Smooth muscle cell (in vitro differentiated cells): ENCODE measurements at regions not wholly inside any gene's neighbourhood (a gene's known extent, or its start where the extent isn't known, plus 50 kb on each side); places are given as distances from the start of the nearest gene placed in this dataset.

Source experiments
- DNase-seq: peaks from one replicate; lab custom pipeline; 2025; ENCODE audit not compliant: unreplicated experiment; lab: John Stamatoyannopoulos, UW
- H2AFZ ChIP-seq: fragments of 200-600 bp; sonication (generic); 2 replicates; pipeline ENCODE4 v1.6.0; 2016; ENCODE audit warnings: antibody characterized with exemption, low read depth, mild to moderate bottlenecking
- H3F3A ChIP-seq: fragments of 200-600 bp; sonication (generic); 2 replicates; pipeline ENCODE4 v1.6.0; 2017; ENCODE audit warnings: antibody characterized with exemption, low read depth
- H3K27ac ChIP-seq: fragments of 200-600 bp; sonication (generic); 2 replicates; pipeline ENCODE4 v1.5.1; 2016; ENCODE audit warnings: low read depth, mild to moderate bottlenecking
- H3K27me3 ChIP-seq: fragments of 200-600 bp; sonication (generic); 2 replicates; pipeline ENCODE4 v1.6.1; 2016; ENCODE audit warnings: low read depth, mild to moderate bottlenecking
- H3K36me3 ChIP-seq: fragments of 200-600 bp; sonication (generic); 2 replicates; pipeline ENCODE4 v1.5.1; 2016; ENCODE audit warnings: low read depth
- H3K4me1 ChIP-seq: fragments of 200-600 bp; sonication (generic); 2 replicates; pipeline ENCODE4 v1.5.1; 2016; ENCODE audit warnings: low read depth
- H3K4me2 ChIP-seq: fragments of 200-600 bp; sonication (generic); 2 replicates; pipeline ENCODE4 v1.6.0; 2016; ENCODE audit warnings: mild to moderate bottlenecking
- H3K4me3 ChIP-seq: fragments of 200-600 bp; sonication (generic); 2 replicates; pipeline ENCODE4 v1.5.1; 2016; ENCODE audit warnings: mild to moderate bottlenecking
- H3K79me2 ChIP-seq: fragments of 200-600 bp; sonication (generic); 2 replicates; pipeline ENCODE4 v1.6.0; 2016; ENCODE audit warnings: low read depth, mild to moderate bottlenecking
- H3K9ac ChIP-seq: fragments of 200-600 bp; sonication (generic); 2 replicates; pipeline ENCODE4 v1.6.0; 2016; ENCODE audit warnings: low read depth
- H3K9me3 ChIP-seq: fragments of 200-600 bp; sonication (generic); replicated peaks from 2 replicates; pipeline ENCODE4 v1.5.1; 2016; ENCODE audit warnings: low read depth
- H4K20me1 ChIP-seq: fragments of 200-600 bp; sonication (generic); 2 replicates; pipeline ENCODE4 v1.6.0; 2016; ENCODE audit warnings: low read depth
- WGBS: methylation state at CpG from one replicate; pipeline ENCODE4 v1.1.7; 2016; ENCODE audit warnings: low lambda C conversion rate; 5-methylcytosine and 5-hydroxymethylcytosine counted together
- TF ChIP-seq, protein P1 (sequence below): fragments of 200-600 bp; sonication (generic); IDR thresholded peaks from 2 replicates; pipeline ENCODE4 v1.5.1; 2017; ENCODE audit warnings: borderline replicate concordance, mild to moderate bottlenecking, antibody characterized with exemption; ENCODE audit not compliant: insufficient read depth, poor library complexity, severe bottlenecking

DNA sequence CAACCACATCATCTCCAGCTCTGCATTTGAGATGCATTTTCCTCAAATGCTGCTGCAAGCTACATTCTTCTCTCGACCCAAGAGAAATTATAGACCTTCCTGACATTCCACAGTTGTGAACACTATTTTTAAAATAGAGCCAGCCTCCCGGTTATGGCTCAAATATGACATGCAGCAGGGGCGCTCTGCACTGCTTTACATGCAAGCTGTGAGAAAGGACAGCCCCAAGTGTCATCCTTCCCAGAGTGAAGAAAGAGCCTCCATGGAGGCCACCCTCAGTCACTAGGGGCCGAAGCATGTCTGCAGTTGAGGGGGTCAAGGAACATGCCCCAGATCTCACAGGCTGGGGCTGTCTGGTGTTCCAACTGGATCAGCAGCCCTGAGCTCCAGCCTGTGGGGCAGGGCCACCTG, 63.9 kb upstream of the CHST15 start:
- Histone ChIP-seq H3K27me3 (no peaks in the 10 kb centered on the region), H3K4me3 (no peak overlapping the region), H3K79me2 (no peaks in the 10 kb centered on the region), H4K20me1 (no peaks in the 10 kb centered on the region), H3K9me3 (no peaks in the 10 kb centered on the region), H3K36me3 (no peaks in the 10 kb centered on the region), H3K4me1 (peaks cover 6% of the 10 kb centered on the region), H3K9ac (no peak overlapping the region), H3F3A (no peaks in the 10 kb centered on the region), H3K4me2 (no peak overlapping the region), H3K27ac (no peak overlapping the region), H2AFZ (no peak overlapping the region)
- DNase-seq, result no peak
- TF ChIP-seq, protein P1, sequence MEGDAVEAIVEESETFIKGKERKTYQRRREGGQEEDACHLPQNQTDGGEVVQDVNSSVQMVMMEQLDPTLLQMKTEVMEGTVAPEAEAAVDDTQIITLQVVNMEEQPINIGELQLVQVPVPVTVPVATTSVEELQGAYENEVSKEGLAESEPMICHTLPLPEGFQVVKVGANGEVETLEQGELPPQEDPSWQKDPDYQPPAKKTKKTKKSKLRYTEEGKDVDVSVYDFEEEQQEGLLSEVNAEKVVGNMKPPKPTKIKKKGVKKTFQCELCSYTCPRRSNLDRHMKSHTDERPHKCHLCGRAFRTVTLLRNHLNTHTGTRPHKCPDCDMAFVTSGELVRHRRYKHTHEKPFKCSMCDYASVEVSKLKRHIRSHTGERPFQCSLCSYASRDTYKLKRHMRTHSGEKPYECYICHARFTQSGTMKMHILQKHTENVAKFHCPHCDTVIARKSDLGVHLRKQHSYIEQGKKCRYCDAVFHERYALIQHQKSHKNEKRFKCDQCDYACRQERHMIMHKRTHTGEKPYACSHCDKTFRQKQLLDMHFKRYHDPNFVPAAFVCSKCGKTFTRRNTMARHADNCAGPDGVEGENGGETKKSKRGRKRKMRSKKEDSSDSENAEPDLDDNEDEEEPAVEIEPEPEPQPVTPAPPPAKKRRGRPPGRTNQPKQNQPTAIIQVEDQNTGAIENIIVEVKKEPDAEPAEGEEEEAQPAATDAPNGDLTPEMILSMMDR, result no peak
- WGBS, result 53% methylated on average over 4 of the region's 4 CpGs

DNA sequence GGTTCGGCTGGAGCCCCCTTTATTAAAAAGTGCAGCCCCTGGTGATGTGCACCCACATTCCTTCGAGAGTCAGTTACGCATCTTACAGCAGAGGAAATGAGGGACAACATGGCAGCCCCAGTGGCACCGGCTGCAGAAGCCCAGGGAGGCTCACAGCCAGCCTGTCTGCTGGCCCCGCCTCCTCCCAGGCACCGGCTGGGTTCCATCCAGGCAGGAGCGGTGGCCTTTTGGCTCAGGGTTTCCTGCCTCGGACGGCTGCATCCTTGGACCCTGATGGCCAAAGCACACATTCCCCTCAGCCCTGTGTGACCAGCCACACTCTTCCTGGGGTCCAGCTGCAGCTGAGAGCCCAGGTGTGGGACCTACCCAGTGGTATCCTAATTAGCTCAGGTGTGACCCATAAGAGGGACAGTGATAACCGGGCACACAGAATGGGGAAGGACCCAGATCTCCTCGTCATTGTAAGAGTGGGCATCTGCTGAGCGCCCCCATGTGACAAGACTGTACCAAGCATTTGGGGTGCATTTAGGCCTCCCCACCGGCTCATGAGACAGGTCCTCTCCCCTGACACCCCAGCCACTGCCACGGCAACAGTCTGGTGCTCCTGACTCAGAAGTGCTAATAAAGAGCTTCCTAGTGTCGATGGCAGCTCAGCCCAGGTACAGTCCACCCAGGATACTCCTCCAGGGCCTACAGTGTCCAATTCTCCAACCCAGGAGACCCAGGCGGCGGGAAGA, 63.3 kb upstream of the CHST15 start:
- TF ChIP-seq, protein P1, result no peak
- Histone ChIP-seq H3K4me1 (peaks cover 9% of the 10 kb centered on the region), H3K79me2 (no peaks in the 10 kb centered on the region), H3K4me3 (no peak overlapping the region), H3K4me2 (peak overlapping the region; percentile 4), H4K20me1 (no peaks in the 10 kb centered on the region), H3K27me3 (no peaks in the 10 kb centered on the region), H3K27ac (no peak overlapping the region), H3F3A (no peaks in the 10 kb centered on the region), H3K9me3 (no peaks in the 10 kb centered on the region), H2AFZ (no peak overlapping the region), H3K9ac (no peak overlapping the region), H3K36me3 (no peaks in the 10 kb centered on the region)
- WGBS, result 79% methylated on average over 17 of the region's 17 CpGs
- DNase-seq, result no peak

DNA sequence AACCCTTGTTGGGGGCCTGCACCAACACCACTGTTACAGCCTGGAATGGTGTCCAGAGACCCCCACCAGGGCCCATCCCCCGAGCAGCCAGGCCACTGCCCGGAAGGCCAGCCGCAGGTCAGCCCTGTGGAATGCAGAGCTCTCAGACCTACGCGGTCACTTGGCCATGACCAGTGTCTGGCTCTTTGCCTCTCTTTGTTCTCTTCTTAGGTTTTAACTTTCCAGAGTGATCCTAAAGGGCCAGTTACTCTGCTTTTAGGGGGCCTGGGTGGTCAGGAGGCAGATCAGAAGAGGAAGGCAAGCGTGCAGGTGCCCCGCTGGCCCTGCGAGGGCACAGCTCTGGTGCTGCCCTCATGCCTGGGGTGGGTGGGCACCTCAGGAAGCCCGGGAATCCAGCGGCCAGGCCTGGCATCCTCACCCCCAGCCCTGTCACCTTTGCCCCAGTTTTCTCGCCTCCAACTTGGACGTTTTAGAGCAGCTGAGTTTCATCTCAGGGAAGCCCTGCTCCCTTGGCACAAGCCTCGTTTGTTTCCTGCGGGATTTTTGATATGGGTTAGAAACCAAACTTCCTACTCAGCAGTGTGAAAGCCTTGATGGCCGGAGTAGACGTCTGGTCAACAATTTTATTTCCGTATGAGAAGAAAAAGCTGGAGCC, 62.5 kb upstream of the CHST15 start:
- no peak overlapping the region for H3K9ac ChIP-seq
- H3K79me2 ChIP-seq, result no peaks in the 10 kb centered on the region
- H4K20me1 ChIP-seq, result no peaks in the 10 kb centered on the region
- H3K36me3 ChIP-seq, result no peaks in the 10 kb centered on the region
- peaks cover 11% of the 10 kb centered on the region for H3K4me1 ChIP-seq
- TF ChIP-seq, protein P1, result no peak
- H3K27me3 ChIP-seq, result no peaks in the 10 kb centered on the region
- 72% methylated on average over 17 of the region's 17 CpGs for WGBS
- H3K4me3 ChIP-seq, result no peak overlapping the region
- no peak for DNase-seq
- peak overlapping the region; percentile 36 for H3K4me2 ChIP-seq
- H3K27ac ChIP-seq, result no peak overlapping the region
- no peaks in the 10 kb centered on the region for H3K9me3 ChIP-seq
- no peak overlapping the region for H2AFZ ChIP-seq
- no peaks in the 10 kb centered on the region for H3F3A ChIP-seq
